IMR-90 (cell line): ENCODE measurements at regions not wholly inside any gene's neighbourhood (a gene's known extent, or its start where the extent isn't known, plus 50 kb on each side); places are given as distances from the start of the nearest gene placed in this dataset.

Experiments used
- ATAC-seq: fragments of 200-7000 bp; cut with Tn5 transposase; 2 replicates; pipeline ENCODE4 v1.9.1; 2020; ENCODE audit warnings: low read depth, mild to moderate bottlenecking, moderate library complexity
- BruUV-seq: library from RNA; stranded (reverse); fragments of 400-500 nt; replicated peaks from 2 replicates; lab custom pipeline; 2021; lab: Mats Ljungman, UMichigan
- CTCF ChIA-PET: fragments of 300-600 bp; formaldehyde crosslinking; extraction: SDS; loops from one replicate; lab custom pipeline; 2021; ENCODE audit warnings: antibody characterized with exemption; lab: Yijun Ruan, JAX
- POLR2A ChIA-PET: fragments of 300-600 bp; sonication (Branson Sonifier 250); formaldehyde crosslinking; loops from one replicate; lab custom pipeline; 2022; ENCODE audit warnings: antibody characterized with exemption; ENCODE audit not compliant: unreplicated experiment; lab: Charles Lee
- DNase-seq: peaks from one replicate; pipeline ENCODE4 v3.0.0; 2013
- H2AFZ ChIP-seq: replicated peaks from 2 replicates; pipeline ENCODE3; 2013; ENCODE audit warnings: low read length, mild to moderate bottlenecking; ENCODE audit not compliant: poor library complexity
- H2AK5ac ChIP-seq: 2 replicates; pipeline ENCODE4 v1.6.1; 2013; ENCODE audit warnings: low read depth, low read length, inconsistent platforms
- H2AK9ac ChIP-seq: replicated peaks from 2 replicates; pipeline ENCODE3; 2013; ENCODE audit warnings: mild to moderate bottlenecking, low read depth, low read length, moderate library complexity; ENCODE audit not compliant: poor library complexity
- H2BK120ac ChIP-seq: 2 replicates; pipeline ENCODE4 v1.6.1; 2013; ENCODE audit warnings: low read depth, low read length, inconsistent platforms
- H2BK15ac ChIP-seq: 3 replicates; pipeline ENCODE4 v1.6.1; 2013; ENCODE audit warnings: low read depth, low read length, inconsistent platforms
- H2BK20ac ChIP-seq: 2 replicates; pipeline ENCODE4 v1.6.1; 2013; ENCODE audit warnings: low read depth, mild to moderate bottlenecking, inconsistent platforms, low read length, moderate library complexity
- H2BK5ac ChIP-seq: 2 replicates; pipeline ENCODE4 v1.6.1; 2013; ENCODE audit warnings: mild to moderate bottlenecking, low read depth, low read length, inconsistent platforms; ENCODE audit not compliant: poor library complexity, severe bottlenecking
- H3K14ac ChIP-seq: replicated peaks from 2 replicates; pipeline ENCODE4 v1.6.1; 2013; ENCODE audit warnings: low read depth, low read length, inconsistent platforms
- H3K18ac ChIP-seq: 2 replicates; pipeline ENCODE4 v1.6.1; 2013; ENCODE audit warnings: low read depth, low read length, control low read depth
- H3K23ac ChIP-seq: 2 replicates; pipeline ENCODE4 v1.6.1; 2013; ENCODE audit warnings: low read depth, low read length, inconsistent platforms
- H3K27ac ChIP-seq: 2 replicates; pipeline ENCODE4 v1.5.1; 2013; ENCODE audit warnings: mild to moderate bottlenecking, control low read depth, low read length; ENCODE audit not compliant: insufficient read depth
- H3K27me3 ChIP-seq: 2 replicates; pipeline ENCODE4 v1.6.1; 2013; ENCODE audit warnings: low read length; ENCODE audit not compliant: control insufficient read depth, insufficient read depth
- H3K36me3 ChIP-seq: 2 replicates; pipeline ENCODE4 v1.6.1; 2013; ENCODE audit warnings: low read length, mixed read lengths; ENCODE audit not compliant: control insufficient read depth, insufficient read depth
- H3K4ac ChIP-seq: 2 replicates; pipeline ENCODE4 v1.6.1; 2013; ENCODE audit warnings: low read depth, low read length, inconsistent platforms
- H3K4me1 ChIP-seq: 2 replicates; pipeline ENCODE4 v1.6.1; 2013; ENCODE audit warnings: low read length, mixed read lengths; ENCODE audit not compliant: control insufficient read depth, insufficient read depth
- H3K4me2 ChIP-seq: 2 replicates; pipeline ENCODE4 v1.6.1; 2013; ENCODE audit warnings: low read depth, mild to moderate bottlenecking, control low read depth, low read length, moderate library complexity
- H3K4me3 ChIP-seq: 2 replicates; pipeline ENCODE4 v1.5.1; 2013; ENCODE audit warnings: low read depth, mild to moderate bottlenecking, control low read depth, low read length, moderate library complexity; ENCODE audit not compliant: insufficient read depth
- H3K56ac ChIP-seq: 2 replicates; pipeline ENCODE4 v1.6.1; 2013; ENCODE audit warnings: low read length, inconsistent platforms; ENCODE audit not compliant: insufficient read depth; ENCODE audit errors: extremely low read depth
- H3K79me1 ChIP-seq, 2 experiments: 2 replicates each; pipeline ENCODE4 v1.6.1; 2013; ENCODE audit warnings: low read length in 2 of 2, inconsistent platforms in 1 of 2, low read depth in 1 of 2
- H3K9ac ChIP-seq: 2 replicates; pipeline ENCODE4 v1.6.1; 2013; ENCODE audit warnings: low read depth, low read length, control low read depth
- H3K9me1 ChIP-seq: 2 replicates; pipeline ENCODE4 v1.6.1; 2013; ENCODE audit warnings: low read length, inconsistent platforms; ENCODE audit not compliant: insufficient read depth
- H3K9me3 ChIP-seq: 2 replicates; pipeline ENCODE4 v1.6.1; 2013; ENCODE audit warnings: low read length; ENCODE audit not compliant: control insufficient read depth, insufficient read depth
- H4K20me1 ChIP-seq: 2 replicates; pipeline ENCODE4 v1.6.1; 2013; ENCODE audit warnings: low read length, inconsistent platforms; ENCODE audit not compliant: insufficient read depth
- H4K5ac ChIP-seq: 2 replicates; pipeline ENCODE4 v1.6.1; 2013; ENCODE audit warnings: mild to moderate bottlenecking, low read depth, low read length, control low read depth
- H4K8ac ChIP-seq, 2 experiments: 2 replicates each; pipeline ENCODE4 v1.6.1; 2013; ENCODE audit warnings: low read depth in 2 of 2, low read length in 2 of 2, control low read depth in 1 of 2, inconsistent platforms in 1 of 2
- H4K91ac ChIP-seq: 2 replicates; pipeline ENCODE4 v1.6.1; 2013; ENCODE audit warnings: low read depth, low read length, inconsistent platforms; ENCODE audit not compliant: insufficient read depth
- BHLHE40 ChIP-seq: fragments of 150-350 bp; IDR thresholded peaks from 2 replicates; pipeline ENCODE4 v1.6.1; 2016; ENCODE audit warnings: mild to moderate bottlenecking, low read depth, low read length
- CEBPB ChIP-seq: IDR thresholded peaks from 2 replicates; pipeline ENCODE4 v1.6.1; 2012; ENCODE audit warnings: low read depth, low read length, improper control_type of control experiment
- CHD1 ChIP-seq: IDR thresholded peaks from 2 replicates; pipeline ENCODE4 v1.6.1; 2012; ENCODE audit warnings: low read depth, low read length, improper control_type of control experiment
- FOS ChIP-seq: fragments of 150-350 bp; IDR thresholded peaks from 2 replicates; pipeline ENCODE4 v1.6.1; 2016; ENCODE audit warnings: low read depth, low read length
- MAZ ChIP-seq: IDR thresholded peaks from 2 replicates; pipeline ENCODE4 v1.6.1; 2012; ENCODE audit warnings: low read depth, mild to moderate bottlenecking, low read length, improper control_type of control experiment, moderate library complexity, borderline replicate concordance
- NFE2L2 ChIP-seq: fragments of 150-350 bp; IDR thresholded peaks from 2 replicates; pipeline ENCODE4 v1.6.1; 2016; ENCODE audit warnings: low read depth, mild to moderate bottlenecking, low read length
- POLR2A ChIP-seq: IDR thresholded peaks from 2 replicates; pipeline ENCODE4 v1.6.1; 2012; ENCODE audit warnings: mild to moderate bottlenecking, low read depth, low read length
- RAD21 ChIP-seq: IDR thresholded peaks from 2 replicates; pipeline ENCODE4 v1.6.1; 2012; ENCODE audit warnings: low read length, improper control_type of control experiment
- RFX5 ChIP-seq: IDR thresholded peaks from 2 replicates; pipeline ENCODE4 v1.8.0; 2012; ENCODE audit warnings: low read depth, mild to moderate bottlenecking, low read length, moderate library complexity
- SMC3 ChIP-seq: fragments of 150-350 bp; IDR thresholded peaks from 2 replicates; pipeline ENCODE4 v1.6.1; 2016; ENCODE audit warnings: low read depth, mild to moderate bottlenecking, antibody characterized with exemption, low read length, moderate library complexity
- WGBS, 2 experiments: methylation state at CpG; one replicate each; pipeline versions ENCODE4 v1.1.5 to v1.1.7; 2013; ENCODE audit warnings: missing lambda C conversion rate in 2 of 2; ENCODE audit not compliant: insufficient read length in 1 of 2; ENCODE audit errors: extremely low coverage in 2 of 2; 5-methylcytosine and 5-hydroxymethylcytosine counted together
- dilution Hi-C: fragments of 300-500 bp; cut with HindIII; formaldehyde crosslinking; loops from one replicate; pipeline ENCODE4 v1.14.3; 2018; ENCODE audit warnings: low sequenced_read_pairs; ENCODE audit not compliant: unreplicated experiment
- in situ Hi-C: fragments of 300-500 bp; cut with MboI; formaldehyde crosslinking; loops from 3 replicates; pipeline ENCODE4 v1.14.3; 2019; ENCODE audit warnings: low sequenced_read_pairs, inconsistent platforms, mixed read lengths
- intact Hi-C: fragments of 100-400 bp; cut with micrococcal nuclease; formaldehyde crosslinking; loops from 2 replicates; pipeline ENCODE4 v1.10.0; 2022
- TF ChIP-seq, protein P1 (sequence below): fragments of 150-350 bp; IDR thresholded peaks from 2 replicates; pipeline ENCODE4 v1.6.1; 2016; ENCODE audit warnings: low read depth, mild to moderate bottlenecking, low read length, moderate library complexity, borderline replicate concordance
- TF ChIP-seq, protein P2 (sequence below): conservative IDR thresholded peaks from 2 replicates; pipeline ENCODE4 v1.5.1; 2012; ENCODE audit warnings: mild to moderate bottlenecking, low read depth, low read length, improper control_type of control experiment

DNA sequence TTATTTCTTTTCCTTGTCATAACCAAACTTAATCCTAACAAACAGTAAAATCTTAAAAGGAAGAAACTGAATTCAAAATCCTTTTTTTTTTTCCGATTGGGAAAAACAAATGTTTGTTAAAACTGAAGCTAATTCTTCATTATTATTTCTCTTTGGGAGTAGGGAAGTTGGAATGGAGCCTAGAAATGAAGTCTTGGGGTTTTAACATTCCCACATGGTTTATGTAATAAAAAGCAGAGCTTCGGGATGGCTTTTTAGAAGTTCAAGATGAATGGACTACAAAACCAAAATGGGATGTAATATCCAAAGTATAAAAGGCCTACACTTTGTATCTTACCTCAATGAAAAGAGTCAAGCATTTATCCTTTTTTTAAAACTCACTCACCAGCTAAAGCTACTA is 189.0 kb upstream of the TMC3 start:
- Histone ChIP-seq H3K27me3 (peaks cover 1% of the 10 kb centered on the region), H2AFZ (no peak overlapping the region), H2BK20ac (no peak overlapping the region), H2AK9ac (no peak overlapping the region), H3K9ac (no peak overlapping the region), H3K4me2 (no peak overlapping the region), H3K36me3 (no peaks in the 10 kb centered on the region), H4K8ac (no peak overlapping the region), H3K27ac (no peak overlapping the region), H4K20me1 (no peaks in the 10 kb centered on the region), H3K9me3 (no peaks in the 10 kb centered on the region), H3K9me1 (no peaks in the 10 kb centered on the region), H3K4me3 (no peak overlapping the region), H3K4ac (no peak overlapping the region), H3K4me1 (no peaks in the 10 kb centered on the region), H2BK15ac (no peak overlapping the region), H3K56ac (no peak overlapping the region), H3K18ac (no peak overlapping the region), H2BK5ac (no peak overlapping the region), H2AK5ac (no peak overlapping the region), H4K5ac (no peak overlapping the region), H4K91ac (no peak overlapping the region), H3K14ac (no peak overlapping the region), H2BK120ac (no peak overlapping the region), H3K79me1 (no peaks in the 10 kb centered on the region), H3K23ac (no peak overlapping the region)
- in situ Hi-C loops (no loop called here), dilution Hi-C loops (no loop called here), intact Hi-C loops (no loop called here)
- no TSS peak for BruUV-seq
- no peak for TF ChIP-seq CHD1
- TF ChIP-seq SMC3, result no peak
- TF ChIP-seq CEBPB, result no peak
- TF ChIP-seq MAZ, result no peak
- TF ChIP-seq POLR2A, result no peak
- no peak for TF ChIP-seq BHLHE40
- TF ChIP-seq, protein P1, sequence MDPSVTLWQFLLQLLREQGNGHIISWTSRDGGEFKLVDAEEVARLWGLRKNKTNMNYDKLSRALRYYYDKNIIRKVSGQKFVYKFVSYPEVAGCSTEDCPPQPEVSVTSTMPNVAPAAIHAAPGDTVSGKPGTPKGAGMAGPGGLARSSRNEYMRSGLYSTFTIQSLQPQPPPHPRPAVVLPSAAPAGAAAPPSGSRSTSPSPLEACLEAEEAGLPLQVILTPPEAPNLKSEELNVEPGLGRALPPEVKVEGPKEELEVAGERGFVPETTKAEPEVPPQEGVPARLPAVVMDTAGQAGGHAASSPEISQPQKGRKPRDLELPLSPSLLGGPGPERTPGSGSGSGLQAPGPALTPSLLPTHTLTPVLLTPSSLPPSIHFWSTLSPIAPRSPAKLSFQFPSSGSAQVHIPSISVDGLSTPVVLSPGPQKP, result no peak
- TF ChIP-seq FOS, result no peak
- TF ChIP-seq RAD21, result no peak
- TF ChIP-seq, protein P2, sequence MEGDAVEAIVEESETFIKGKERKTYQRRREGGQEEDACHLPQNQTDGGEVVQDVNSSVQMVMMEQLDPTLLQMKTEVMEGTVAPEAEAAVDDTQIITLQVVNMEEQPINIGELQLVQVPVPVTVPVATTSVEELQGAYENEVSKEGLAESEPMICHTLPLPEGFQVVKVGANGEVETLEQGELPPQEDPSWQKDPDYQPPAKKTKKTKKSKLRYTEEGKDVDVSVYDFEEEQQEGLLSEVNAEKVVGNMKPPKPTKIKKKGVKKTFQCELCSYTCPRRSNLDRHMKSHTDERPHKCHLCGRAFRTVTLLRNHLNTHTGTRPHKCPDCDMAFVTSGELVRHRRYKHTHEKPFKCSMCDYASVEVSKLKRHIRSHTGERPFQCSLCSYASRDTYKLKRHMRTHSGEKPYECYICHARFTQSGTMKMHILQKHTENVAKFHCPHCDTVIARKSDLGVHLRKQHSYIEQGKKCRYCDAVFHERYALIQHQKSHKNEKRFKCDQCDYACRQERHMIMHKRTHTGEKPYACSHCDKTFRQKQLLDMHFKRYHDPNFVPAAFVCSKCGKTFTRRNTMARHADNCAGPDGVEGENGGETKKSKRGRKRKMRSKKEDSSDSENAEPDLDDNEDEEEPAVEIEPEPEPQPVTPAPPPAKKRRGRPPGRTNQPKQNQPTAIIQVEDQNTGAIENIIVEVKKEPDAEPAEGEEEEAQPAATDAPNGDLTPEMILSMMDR, result no peak
- TF ChIP-seq NFE2L2, result no peak
- no peak for TF ChIP-seq RFX5
- no CpG with 5 or more reads among the region's 2 CpGs for WGBS, 2 experiments
- no peak for DNase-seq
- ChIA-PET CTCF (no interaction called here), POLR2A (interaction anchor here (0.7 kb wide), 1 partner anchor 22 kb away, joined by 5 read pairs; no protein-coding TSS in a partner anchor)
- no peak for ATAC-seq
